DND-41 (cell line): ENCODE measurements at regions not wholly inside any gene's neighbourhood (a gene's known extent, or its start where the extent isn't known, plus 50 kb on each side); places are given as distances from the start of the nearest gene placed in this dataset.

ENCODE experiments used
- CTCF ChIP-seq: IDR thresholded peaks from 2 replicates; pipeline ENCODE4 v1.5.1; 2012; ENCODE audit warnings: borderline replicate concordance, low read length, moderate library complexity, mild to moderate bottlenecking; ENCODE audit not compliant: poor library complexity, severe bottlenecking; ENCODE audit errors: extremely low read depth
- EZH2 ChIP-seq: IDR thresholded peaks from 3 replicates; pipeline ENCODE4 v1.6.1; 2012; ENCODE audit warnings: borderline replicate concordance, low read depth, mild to moderate bottlenecking, moderate library complexity, low read length, inconsistent platforms; ENCODE audit not compliant: severe bottlenecking

- no peak for TF ChIP-seq CTCF
- TF ChIP-seq EZH2: no peak
Measured at GRCh38 chr21:16367079-16367478, 637.3 kb downstream of the USP25 start.
